ENCODE measurements at regions not wholly inside any gene's neighbourhood (a gene's known extent, or its start where the extent isn't known, plus 50 kb on each side); places are given as distances from the start of the nearest gene placed in this dataset.

GRCh38 chr22:25358421-25359170, 139.2 kb downstream of the CRYBB2 start:
- Histone ChIP-seq H3K9ac (ENCODE audit: low read depth in 1 of 2, low read length in 2 of 2) (no peak overlapping the region), H3K9me3 (ENCODE audit: control insufficient read depth in 4 of 4, low read length in 3 of 4) (no peaks in the 10 kb centered on the region), H3K4me1 (ENCODE audit: control insufficient read depth in 4 of 4, insufficient read depth in 4 of 4, low read length in 3 of 4) (no peaks in the 10 kb centered on the region), H3K4me3 (ENCODE audit: low read depth in 1 of 3, low read length in 3 of 3) (no peak overlapping the region), H3K27me3 (ENCODE audit: control insufficient read depth in 4 of 4, insufficient read depth in 4 of 4, low read length in 3 of 4) (no peaks in the 10 kb centered on the region), H3K36me3 (ENCODE audit: control insufficient read depth in 4 of 4, insufficient read depth in 3 of 4, low read depth in 1 of 4, low read length in 3 of 4) (peaks cover 17 to 45% (median 19%) of the 10 kb centered on the region in 4 donors), H3K27ac (ENCODE audit: low read depth in 1 of 2, low read length in 2 of 2) (no peak overlapping the region)
- 94% methylated on average over 15 of the region's 15 CpGs for WGBS
- TF ChIP-seq SP1 (IDR thresholded peaks at IDR 0.05) (no peak), JUND (IDR thresholded peaks at IDR 0.05) (no peak), FOXA1 (IDR thresholded peaks at IDR 0.05) (no peak), REST (IDR thresholded peaks at IDR 0.05) (no peak), HNF4A (conservative IDR thresholded peaks at IDR 0.05) (no peak)
- TF ChIP-seq, protein P1, sequence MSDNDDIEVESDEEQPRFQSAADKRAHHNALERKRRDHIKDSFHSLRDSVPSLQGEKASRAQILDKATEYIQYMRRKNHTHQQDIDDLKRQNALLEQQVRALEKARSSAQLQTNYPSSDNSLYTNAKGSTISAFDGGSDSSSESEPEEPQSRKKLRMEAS (IDR thresholded peaks at IDR 0.05) = no peak
- no peak for DNase-seq (ENCODE audit: low spot score)

DNA sequence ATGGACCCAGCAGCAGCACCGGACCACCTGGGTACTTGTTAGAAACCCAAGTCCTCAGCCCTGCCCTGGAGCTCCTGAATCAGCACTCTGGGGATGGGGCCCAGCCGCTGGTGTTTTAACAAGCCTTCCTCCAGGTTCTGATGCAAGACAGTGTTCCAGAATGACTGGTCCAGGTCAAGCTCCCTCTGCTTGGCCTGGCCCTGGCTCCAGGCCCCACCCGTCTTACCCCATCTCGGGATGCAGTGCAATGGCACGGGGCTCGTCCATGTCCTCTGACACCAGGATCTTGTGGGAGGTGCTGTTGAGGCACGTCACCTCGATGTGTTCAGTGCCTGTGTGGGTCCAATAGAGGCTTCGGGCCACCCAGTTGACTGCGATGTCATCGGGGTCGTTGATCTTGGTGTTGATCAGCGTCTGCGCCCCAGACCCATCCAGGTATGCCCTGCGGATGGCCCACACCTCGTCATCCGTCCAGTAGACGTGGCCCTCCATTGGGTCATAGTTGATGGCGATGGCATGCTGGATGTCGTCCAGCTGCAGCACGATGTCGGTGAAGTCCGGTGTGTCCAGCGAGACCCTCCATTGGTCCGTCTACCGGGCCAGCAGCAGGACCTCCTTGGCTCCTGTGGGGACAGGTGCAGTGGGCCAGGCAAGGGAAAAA, 140.3 kb downstream of the CRYBB2 start:
- H3K36me3 ChIP-seq (ENCODE audit: control insufficient read depth in 4 of 4, insufficient read depth in 3 of 4, low read depth in 1 of 4, low read length in 3 of 4) = peaks cover 10 to 34% (median 13%) of the 10 kb centered on the region in 4 donors
- H3K27ac ChIP-seq (ENCODE audit: low read depth in 1 of 2, low read length in 2 of 2) = no peak overlapping the region
- H3K4me1 ChIP-seq (ENCODE audit: control insufficient read depth in 4 of 4, insufficient read depth in 4 of 4, low read length in 3 of 4) = peaks cover 0 to 6% (median 3%) of the 10 kb centered on the region in 4 donors
- no peak for DNase-seq (ENCODE audit: low spot score)
- H3K27me3 ChIP-seq (ENCODE audit: control insufficient read depth in 4 of 4, insufficient read depth in 4 of 4, low read length in 3 of 4) = no peaks in the 10 kb centered on the region
- WGBS = 95% methylated on average over 26 of the region's 26 CpGs
- H3K9ac ChIP-seq (ENCODE audit: low read depth in 1 of 2, low read length in 2 of 2) = no peak overlapping the region
- no peak overlapping the region for H3K4me3 ChIP-seq (ENCODE audit: low read depth in 1 of 3, low read length in 3 of 3)
- TF ChIP-seq ATF3 (IDR thresholded peaks at IDR 0.05) (no peak), RAD21 (IDR thresholded peaks at IDR 0.05) (no peak), HNF4G (IDR thresholded peaks at IDR 0.05) (no peak), NR2F2 (IDR thresholded peaks at IDR 0.05) (no peak), REST (IDR thresholded peaks at IDR 0.05) (no peak), TAF1 (conservative IDR thresholded peaks at IDR 0.05) (no peak), YY1 (IDR thresholded peaks at IDR 0.05) (no peak), EGR1 (IDR thresholded peaks at IDR 0.05; ENCODE audit: low read depth in 2 of 2) (no peak), FOXA2 (IDR thresholded peaks at IDR 0.05) (no peak), GABPA (IDR thresholded peaks at IDR 0.05 in 1 of 2, conservative IDR thresholded peaks at IDR 0.05 in 1 of 2) (no peak), SP1 (IDR thresholded peaks at IDR 0.05) (no peak), JUND (IDR thresholded peaks at IDR 0.05) (no peak), FOXA1 (IDR thresholded peaks at IDR 0.05) (no peak), HNF4A (conservative IDR thresholded peaks at IDR 0.05) (no peak), RXRA (IDR thresholded peaks at IDR 0.05) (no peak)
- TF ChIP-seq, protein P2, sequence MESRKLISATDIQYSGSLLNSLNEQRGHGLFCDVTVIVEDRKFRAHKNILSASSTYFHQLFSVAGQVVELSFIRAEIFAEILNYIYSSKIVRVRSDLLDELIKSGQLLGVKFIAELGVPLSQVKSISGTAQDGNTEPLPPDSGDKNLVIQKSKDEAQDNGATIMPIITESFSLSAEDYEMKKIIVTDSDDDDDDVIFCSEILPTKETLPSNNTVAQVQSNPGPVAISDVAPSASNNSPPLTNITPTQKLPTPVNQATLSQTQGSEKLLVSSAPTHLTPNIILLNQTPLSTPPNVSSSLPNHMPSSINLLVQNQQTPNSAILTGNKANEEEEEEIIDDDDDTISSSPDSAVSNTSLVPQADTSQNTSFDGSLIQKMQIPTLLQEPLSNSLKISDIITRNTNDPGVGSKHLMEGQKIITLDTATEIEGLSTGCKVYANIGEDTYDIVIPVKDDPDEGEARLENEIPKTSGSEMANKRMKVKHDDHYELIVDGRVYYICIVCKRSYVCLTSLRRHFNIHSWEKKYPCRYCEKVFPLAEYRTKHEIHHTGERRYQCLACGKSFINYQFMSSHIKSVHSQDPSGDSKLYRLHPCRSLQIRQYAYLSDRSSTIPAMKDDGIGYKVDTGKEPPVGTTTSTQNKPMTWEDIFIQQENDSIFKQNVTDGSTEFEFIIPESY (IDR thresholded peaks at IDR 0.05) = no peak
- TF ChIP-seq, protein P1 (IDR thresholded peaks at IDR 0.05) = no peak
- TF ChIP-seq, protein P3, sequence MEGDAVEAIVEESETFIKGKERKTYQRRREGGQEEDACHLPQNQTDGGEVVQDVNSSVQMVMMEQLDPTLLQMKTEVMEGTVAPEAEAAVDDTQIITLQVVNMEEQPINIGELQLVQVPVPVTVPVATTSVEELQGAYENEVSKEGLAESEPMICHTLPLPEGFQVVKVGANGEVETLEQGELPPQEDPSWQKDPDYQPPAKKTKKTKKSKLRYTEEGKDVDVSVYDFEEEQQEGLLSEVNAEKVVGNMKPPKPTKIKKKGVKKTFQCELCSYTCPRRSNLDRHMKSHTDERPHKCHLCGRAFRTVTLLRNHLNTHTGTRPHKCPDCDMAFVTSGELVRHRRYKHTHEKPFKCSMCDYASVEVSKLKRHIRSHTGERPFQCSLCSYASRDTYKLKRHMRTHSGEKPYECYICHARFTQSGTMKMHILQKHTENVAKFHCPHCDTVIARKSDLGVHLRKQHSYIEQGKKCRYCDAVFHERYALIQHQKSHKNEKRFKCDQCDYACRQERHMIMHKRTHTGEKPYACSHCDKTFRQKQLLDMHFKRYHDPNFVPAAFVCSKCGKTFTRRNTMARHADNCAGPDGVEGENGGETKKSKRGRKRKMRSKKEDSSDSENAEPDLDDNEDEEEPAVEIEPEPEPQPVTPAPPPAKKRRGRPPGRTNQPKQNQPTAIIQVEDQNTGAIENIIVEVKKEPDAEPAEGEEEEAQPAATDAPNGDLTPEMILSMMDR (IDR thresholded peaks at IDR 0.05; ENCODE audit: low read depth, low read length, missing input control) = no peak
- H3K9me3 ChIP-seq (ENCODE audit: control insufficient read depth in 4 of 4, low read length in 3 of 4) = no peaks in the 10 kb centered on the region
